ENCODE measurements at regions not wholly inside any gene's neighbourhood (a gene's known extent, or its start where the extent isn't known, plus 50 kb on each side); places are given as distances from the start of the nearest gene placed in this dataset.
A peak's percentile ranks its signal among the peaks of the same experiment; 100 is the strongest.

- TF ChIP-seq SMAD3 (CRISPR knock-in tag; IDR thresholded peaks at IDR 0.05), result no peak
- no peak for TF ChIP-seq SIN3A (IDR thresholded peaks at IDR 0.05; ENCODE audit: borderline replicate concordance, low read depth, low read length)
- TF ChIP-seq SATB2 (CRISPR knock-in tag; IDR thresholded peaks at IDR 0.05), result no peak
- no peak for TF ChIP-seq ZBTB42 (CRISPR knock-in tag; IDR thresholded peaks at IDR 0.05)
- no peak for TF ChIP-seq SALL1 (CRISPR knock-in tag; IDR thresholded peaks at IDR 0.05)
- no peak for TF ChIP-seq MAX (IDR thresholded peaks at IDR 0.05)
- TF ChIP-seq, protein P1, sequence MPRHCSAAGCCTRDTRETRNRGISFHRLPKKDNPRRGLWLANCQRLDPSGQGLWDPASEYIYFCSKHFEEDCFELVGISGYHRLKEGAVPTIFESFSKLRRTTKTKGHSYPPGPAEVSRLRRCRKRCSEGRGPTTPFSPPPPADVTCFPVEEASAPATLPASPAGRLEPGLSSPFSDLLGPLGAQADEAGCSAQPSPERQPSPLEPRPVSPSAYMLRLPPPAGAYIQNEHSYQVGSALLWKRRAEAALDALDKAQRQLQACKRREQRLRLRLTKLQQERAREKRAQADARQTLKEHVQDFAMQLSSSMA (CRISPR knock-in tag; IDR thresholded peaks at IDR 0.05), result no peak
Measured at GRCh38 chr16:13429416-13429815, 490.5 kb upstream of the ERCC4 start (continued).

GRCh38 chr16:13435415-13435814, 484.5 kb upstream of the ERCC4 start:
- no TSS peak for BruUV-seq (replicated peaks)
- H3K79me2 ChIP-seq (ENCODE audit: insufficient read depth, low read length), result no peaks in the 10 kb centered on the region
- H3K4me1 ChIP-seq (ENCODE audit: insufficient read depth, low read length), result peaks cover 26% of the 10 kb centered on the region
- H3K36me3 ChIP-seq (replicated peaks in 1 of 2; ENCODE audit: control insufficient read depth in 1 of 2, insufficient read depth in 2 of 2, low read length in 2 of 2), result no peaks in the 10 kb centered on the region
- 77% methylated on average over 1 of the region's 1 CpG for WGBS (ENCODE audit: low lambda C conversion rate)
- no peak overlapping the region for H3K27ac ChIP-seq (ENCODE audit: extremely low read length, insufficient read depth, low read length)
- ChIA-PET POLR2A (no interaction called here), CTCF (ENCODE audit: low intra/inter-chr PET ratio, low total read pairs) (interaction anchor here (1.4 kb wide), 1 partner anchor 539 kb away, joined by 4 read pairs; no protein-coding TSS in a partner anchor)
- H4K20me1 ChIP-seq (ENCODE audit: insufficient read depth, low read length), result no peaks in the 10 kb centered on the region
- no peak overlapping the region for H3K9ac ChIP-seq (ENCODE audit: insufficient read depth, low read depth, low read length)
- H3K4me3 ChIP-seq (replicated peaks in 1 of 3; ENCODE audit: insufficient read depth in 1 of 3, low read depth in 2 of 3, low read length in 3 of 3), result no peak overlapping the region
- FAIRE-seq (no peak), DNase-seq (ENCODE audit: low spot score) (no peak), ATAC-seq (no peak)
- intact Hi-C loops (cut with micrococcal nuclease; ENCODE audit: unreplicated experiment), result loop anchor here (5.0 kb wide), 1 partner anchor 538 kb away; no protein-coding TSS in a partner anchor
- H2AFZ ChIP-seq (ENCODE audit: low read length), result no peak overlapping the region
- peak; percentile 35; the same call in 1 of the 2 replicates for TF ChIP-seq NFE2L2 (IDR thresholded peaks at IDR 0.05; ENCODE audit: low read length)
- no peak for TF ChIP-seq ZNF713 (CRISPR knock-in tag; IDR thresholded peaks at IDR 0.05)
- peak; percentile 75 to 81 for TF ChIP-seq MAFK (conservative IDR thresholded peaks at IDR 0.05 in 1 of 2, IDR thresholded peaks at IDR 0.05 in 1 of 2; ENCODE audit: low read length in 2 of 2)
- peak; percentile 77 for TF ChIP-seq MAFF (IDR thresholded peaks at IDR 0.05; ENCODE audit: low read depth, low read length)
- H3K27me3 ChIP-seq (ENCODE audit: control insufficient read depth in 1 of 2, insufficient read depth in 2 of 2, low read length in 2 of 2), result no peaks in the 10 kb centered on the region
- H3K9me3 ChIP-seq (ENCODE audit: low read length), result no peaks in the 10 kb centered on the region
- in situ Hi-C loops (cut with HindIII; ENCODE audit: extremely low pct_ligation_motif_present, low pct_unique_long_range_greater_than_20kb), result no loop called here
- no peak overlapping the region for H3K4me2 ChIP-seq (ENCODE audit: low read depth, low read length)
